ENCODE measurements at regions not wholly inside any gene's neighbourhood (a gene's known extent, or its start where the extent isn't known, plus 50 kb on each side); places are given as distances from the start of the nearest gene placed in this dataset.

DNA sequence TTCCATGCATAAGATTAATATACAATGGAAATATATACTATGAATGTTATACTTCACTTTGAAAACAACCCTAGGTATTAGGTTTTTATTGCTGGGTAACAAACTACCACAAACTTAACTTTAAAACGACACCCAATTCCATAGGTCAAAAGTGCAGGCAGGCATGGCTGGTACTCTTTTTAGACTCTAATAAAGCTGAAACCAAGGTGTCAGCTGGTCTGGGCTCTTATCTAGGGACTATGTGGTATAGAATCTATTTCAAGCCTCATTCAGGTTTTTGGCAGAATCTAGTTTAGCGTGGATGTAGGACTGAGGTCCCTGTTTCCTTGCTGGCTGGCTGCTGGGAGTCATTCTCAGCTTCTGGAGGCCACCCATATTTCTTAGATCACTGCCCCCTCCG lies 65.0 kb upstream of the TMEM168 start:
- no peak overlapping the region for H3K4me3 ChIP-seq (ENCODE audit: low read depth, low read length)
- no peak for DNase-seq (ENCODE audit: low read depth)

DNA sequence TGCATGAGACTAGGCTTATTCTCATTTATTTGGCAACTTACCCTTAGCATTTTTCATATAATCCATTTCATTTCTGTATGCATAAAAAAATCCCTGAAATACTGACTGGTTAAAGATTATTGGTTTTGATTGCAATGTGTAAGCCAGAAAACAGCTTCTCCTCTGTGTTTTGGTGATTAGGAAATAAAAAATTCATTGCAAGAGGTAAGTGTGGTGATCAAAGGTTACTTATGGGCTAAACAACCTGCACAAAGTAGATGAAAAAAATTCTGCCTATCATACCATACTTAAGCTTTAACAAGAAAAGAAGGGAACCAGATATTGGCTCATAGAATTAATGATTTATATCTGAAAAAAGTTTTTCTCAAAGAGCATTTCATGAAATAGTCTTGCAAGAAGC lies 64.0 kb upstream of the TMEM168 start:
- H3K4me3 ChIP-seq (ENCODE audit: low read depth, low read length): no peak overlapping the region

DNA sequence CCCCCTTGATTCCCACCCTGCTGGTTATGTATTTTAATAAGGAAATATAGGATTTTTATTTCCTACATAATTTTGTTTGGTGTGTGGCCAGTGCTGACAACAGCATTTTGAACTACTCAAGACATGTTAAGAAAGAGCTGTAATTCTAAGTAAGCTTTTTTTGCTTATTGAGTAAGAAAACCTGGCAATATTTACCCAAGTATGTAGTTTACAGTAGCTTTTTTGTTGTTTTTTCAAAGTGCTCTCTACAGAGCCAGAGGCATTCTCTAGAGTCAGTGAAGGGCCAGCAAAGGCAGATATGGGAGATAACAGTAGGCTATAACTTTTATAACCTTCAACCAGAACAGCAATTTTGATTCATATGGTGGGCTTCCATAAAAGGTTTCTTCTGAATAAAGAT lies 63.2 kb upstream of the TMEM168 start:
- no peak for DNase-seq (ENCODE audit: low read depth)
- no peak overlapping the region for H3K4me3 ChIP-seq (ENCODE audit: low read depth, low read length)

More for the DNA sequence above, 64.0 kb upstream of the TMEM168 start:
- DNase-seq (ENCODE audit: low read depth): no peak

DNA sequence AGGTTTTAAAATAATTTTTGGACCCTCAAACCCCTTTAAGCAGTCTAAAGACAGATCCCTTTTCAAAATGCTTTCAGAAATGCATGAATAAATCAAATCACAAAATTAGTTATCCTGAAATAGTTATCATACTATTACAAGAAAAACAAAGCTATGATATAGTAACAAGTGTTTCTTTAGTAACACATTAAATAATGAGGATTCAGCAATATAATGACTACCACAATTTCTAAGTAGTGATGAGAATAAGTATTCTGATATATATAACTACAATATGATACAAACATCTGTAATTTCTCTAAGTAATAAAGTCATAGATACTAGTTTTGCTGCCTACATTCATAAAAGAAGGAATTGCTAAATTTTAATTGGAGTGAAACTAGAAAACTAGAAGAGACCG lies 53.0 kb upstream of the TMEM168 start:
- DNase-seq (ENCODE audit: low read depth): no peak
- no peak overlapping the region for H3K4me3 ChIP-seq (ENCODE audit: low read depth, low read length)
